NT2/D1 (cell line): ENCODE measurements at regions not wholly inside any gene's neighbourhood (a gene's known extent, or its start where the extent isn't known, plus 50 kb on each side); places are given as distances from the start of the nearest gene placed in this dataset.
"Not testable (repeated sequence)": the region's sequence is repeated elsewhere in the genome, so short reads cannot be mapped to it uniquely, and the experiment has no call there.

ENCODE experiments used
- DNase-seq: peaks from one replicate; pipeline ENCODE4 v3.0.0-alpha.2; 2011; ENCODE audit warnings: low read depth, low spot score
- H3K27me3 ChIP-seq: 2 replicates; pipeline ENCODE4 v1.6.0; 2011; ENCODE audit warnings: mild to moderate bottlenecking; ENCODE audit not compliant: insufficient read length, insufficient read depth
- H3K36me3 ChIP-seq: 2 replicates; pipeline ENCODE4 v1.6.1; 2011; ENCODE audit warnings: mild to moderate bottlenecking, low read length, mixed read lengths; ENCODE audit not compliant: insufficient read depth, insufficient read length
- H3K4me1 ChIP-seq: 2 replicates; pipeline ENCODE4 v1.5.1; 2011; ENCODE audit not compliant: insufficient read depth, insufficient read length
- H3K4me3 ChIP-seq: 2 replicates; pipeline ENCODE4 v1.5.1; 2011; ENCODE audit warnings: low read depth; ENCODE audit not compliant: insufficient read length
- H3K9ac ChIP-seq: 2 replicates; pipeline ENCODE4 v1.6.0; 2011; ENCODE audit warnings: low read depth; ENCODE audit not compliant: insufficient read length
- H3K9me3 ChIP-seq: 2 replicates; pipeline ENCODE4 v1.5.1; 2011; ENCODE audit warnings: mild to moderate bottlenecking, low read length; ENCODE audit not compliant: insufficient read depth

- H3K4me1 ChIP-seq, H3K36me3 ChIP-seq, H3K4me3 ChIP-seq, H3K9ac ChIP-seq, H3K27me3 ChIP-seq: not testable (repeated sequence)
- DNase-seq: peak; percentile 87
- H3K9me3 ChIP-seq: peaks cover 51% of the 10 kb centered on the region
These were observed 195.8 kb upstream of the TPTE start for GRCh38 chr21:10325546-10325945.

GRCh38 chr21:10326146-10326545 lies 195.2 kb upstream of the TPTE start:
- not testable (repeated sequence) for DNase-seq, H3K27me3 ChIP-seq, H3K9ac ChIP-seq, H3K36me3 ChIP-seq, H3K4me1 ChIP-seq, H3K4me3 ChIP-seq
- peaks cover 57% of the 10 kb centered on the region for H3K9me3 ChIP-seq

GRCh38 chr21:10328646-10329045 lies 192.7 kb upstream of the TPTE start:
- not testable (repeated sequence) for H3K4me1 ChIP-seq, H3K9ac ChIP-seq, H3K36me3 ChIP-seq, DNase-seq, H3K4me3 ChIP-seq, H3K27me3 ChIP-seq
- H3K9me3 ChIP-seq: peaks cover 65% of the 10 kb centered on the region

- not testable (repeated sequence) for DNase-seq
These were observed 190.7 kb upstream of the TPTE start for GRCh38 chr21:10330641-10331119.

GRCh38 chr21:10331134-10331533 lies 190.2 kb upstream of the TPTE start:
- peaks cover 53% of the 10 kb centered on the region for H3K9me3 ChIP-seq
- DNase-seq, H3K27me3 ChIP-seq, H3K36me3 ChIP-seq, H3K4me1 ChIP-seq, H3K9ac ChIP-seq, H3K4me3 ChIP-seq: not testable (repeated sequence)

More at GRCh38 chr21:10330641-10331119, 190.7 kb upstream of the TPTE start:
- H3K36me3 ChIP-seq, H3K4me3 ChIP-seq, H3K27me3 ChIP-seq, H3K9ac ChIP-seq, H3K4me1 ChIP-seq: not testable (repeated sequence)
- peaks cover 57% of the 10 kb centered on the region for H3K9me3 ChIP-seq

GRCh38 chr21:10332935-10333334 lies 188.4 kb upstream of the TPTE start:
- not testable (repeated sequence) for H3K4me3 ChIP-seq
- H3K9me3 ChIP-seq: peaks cover 41% of the 10 kb centered on the region

GRCh38 chr21:10334391-10334790 lies 187.0 kb upstream of the TPTE start:
- H3K4me1 ChIP-seq, DNase-seq, H3K4me3 ChIP-seq, H3K9ac ChIP-seq, H3K36me3 ChIP-seq, H3K27me3 ChIP-seq: not testable (repeated sequence)
- H3K9me3 ChIP-seq: peaks cover 34% of the 10 kb centered on the region

More at GRCh38 chr21:10332935-10333334, 188.4 kb upstream of the TPTE start:
- not testable (repeated sequence) for DNase-seq, H3K27me3 ChIP-seq, H3K4me1 ChIP-seq, H3K9ac ChIP-seq, H3K36me3 ChIP-seq

- H3K9me3 ChIP-seq: peaks cover 11% of the 10 kb centered on the region; the same call in 1 of the 2 replicates
- H3K4me3 ChIP-seq, H3K27me3 ChIP-seq, H3K4me1 ChIP-seq, DNase-seq, H3K9ac ChIP-seq, H3K36me3 ChIP-seq: not testable (repeated sequence)
These were observed 179.0 kb upstream of the TPTE start for GRCh38 chr21:10342261-10342956.

- H3K4me1 ChIP-seq, H3K9ac ChIP-seq, H3K36me3 ChIP-seq, DNase-seq, H3K27me3 ChIP-seq, H3K4me3 ChIP-seq: not testable (repeated sequence)
- H3K9me3 ChIP-seq: peaks cover 11% of the 10 kb centered on the region; the same call in 1 of the 2 replicates
These were observed 178.0 kb upstream of the TPTE start for GRCh38 chr21:10343146-10343935.

GRCh38 chr21:10344266-10344665 lies 177.1 kb upstream of the TPTE start:
- not testable (repeated sequence) for H3K27me3 ChIP-seq, H3K4me1 ChIP-seq, H3K9ac ChIP-seq, H3K36me3 ChIP-seq, H3K4me3 ChIP-seq, DNase-seq, H3K9me3 ChIP-seq

GRCh38 chr21:10345178-10345612 lies 176.2 kb upstream of the TPTE start:
- not testable (repeated sequence) for H3K9me3 ChIP-seq, H3K36me3 ChIP-seq, H3K4me3 ChIP-seq, H3K4me1 ChIP-seq, H3K9ac ChIP-seq, H3K27me3 ChIP-seq, DNase-seq

- H3K4me1 ChIP-seq, H3K36me3 ChIP-seq, H3K4me3 ChIP-seq, H3K9ac ChIP-seq, H3K9me3 ChIP-seq, DNase-seq, H3K27me3 ChIP-seq: not testable (repeated sequence)
These were observed 175.1 kb upstream of the TPTE start for GRCh38 chr21:10346249-10346648.
